ENCODE measurements at regions not wholly inside any gene's neighbourhood (a gene's known extent, or its start where the extent isn't known, plus 50 kb on each side); places are given as distances from the start of the nearest gene placed in this dataset.

GRCh38 chr11:121700968-121701367 is 248.2 kb upstream of the SORL1-AS1 start:
- H3K27ac ChIP-seq = no peak overlapping the region
- no peaks in the 10 kb centered on the region for H3K9me3 ChIP-seq (replicated peaks in 1 of 11)
- H3K27me3 ChIP-seq = no peaks in the 10 kb centered on the region
- H3K4me2 ChIP-seq = no peak overlapping the region
- no peaks in the 10 kb centered on the region for H3K36me3 ChIP-seq
- H3K9ac ChIP-seq = no peak overlapping the region
- no peaks in the 10 kb centered on the region for H3K4me1 ChIP-seq
- H4K20me1 ChIP-seq = no peaks in the 10 kb centered on the region
- TF ChIP-seq Cebpa-rat (IDR thresholded peaks at IDR 0.05) = no peak
- H3K4me3 ChIP-seq = no peak overlapping the region

- H3K36me3 ChIP-seq = no peaks in the 10 kb centered on the region
- H3K27me3 ChIP-seq = no peaks in the 10 kb centered on the region
- no peaks in the 10 kb centered on the region for H3K9me3 ChIP-seq (replicated peaks in 1 of 11)
- no peak overlapping the region for H3K27ac ChIP-seq
- no peaks in the 10 kb centered on the region for H3K4me1 ChIP-seq
- no peaks in the 10 kb centered on the region for H4K20me1 ChIP-seq
- no peak overlapping the region for H3K4me2 ChIP-seq
- no peak for TF ChIP-seq Cebpa-rat (IDR thresholded peaks at IDR 0.05)
- H3K9ac ChIP-seq = no peak overlapping the region
- no peak overlapping the region for H3K4me3 ChIP-seq
Observed at GRCh38 chr11:121699801-121700200, 247.0 kb upstream of the SORL1-AS1 start.

- no peaks in the 10 kb centered on the region for H4K20me1 ChIP-seq
- H3K9ac ChIP-seq = no peak overlapping the region
- no peaks in the 10 kb centered on the region for H3K9me3 ChIP-seq (replicated peaks in 1 of 11)
- H3K36me3 ChIP-seq = no peaks in the 10 kb centered on the region
- no peak overlapping the region for H3K4me3 ChIP-seq
- no peak for TF ChIP-seq Cebpa-rat (IDR thresholded peaks at IDR 0.05)
- H3K4me1 ChIP-seq = no peaks in the 10 kb centered on the region
- H3K27ac ChIP-seq = no peak overlapping the region
- no peak overlapping the region for H3K4me2 ChIP-seq
- H3K27me3 ChIP-seq = no peaks in the 10 kb centered on the region
Observed at GRCh38 chr11:121696931-121697670, 244.3 kb upstream of the SORL1-AS1 start.

DNA sequence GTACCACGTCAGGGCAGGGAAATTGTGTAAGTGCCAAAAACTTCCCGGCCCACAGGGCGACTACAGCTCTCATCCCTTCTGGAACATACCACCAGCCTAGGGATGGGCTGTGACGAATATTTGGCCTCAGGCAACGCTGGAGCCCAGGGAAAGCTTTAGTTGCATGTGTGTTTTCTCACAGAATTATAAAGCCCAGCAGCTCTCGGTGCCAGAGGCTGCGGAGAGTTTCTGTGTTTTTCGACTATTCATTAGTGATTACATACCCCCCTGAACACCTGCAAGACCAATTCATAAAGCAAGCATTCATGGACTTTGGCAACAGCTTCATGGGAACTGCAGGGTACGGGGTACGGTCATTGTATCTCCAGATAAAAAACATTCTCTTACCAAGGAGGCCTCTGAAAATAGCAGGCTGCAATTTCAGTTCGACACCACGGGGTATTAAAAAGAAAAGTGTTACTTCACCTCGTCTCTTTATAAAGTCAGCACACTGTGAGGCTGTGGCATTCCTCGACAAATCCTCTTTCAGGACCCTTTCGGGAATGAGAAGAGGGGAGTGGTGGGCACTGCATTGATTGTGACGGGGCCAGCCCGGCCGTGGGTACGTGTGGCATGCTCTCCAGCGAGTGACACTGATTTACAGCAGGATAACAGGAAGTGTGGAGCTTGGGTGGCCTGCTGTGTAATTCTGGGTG is 243.6 kb upstream of the SORL1-AS1 start:
- Histone ChIP-seq H3K27ac (no peak overlapping the region), H3K4me1 (no peaks in the 10 kb centered on the region), H3K9me3 (replicated peaks in 1 of 11) (no peaks in the 10 kb centered on the region), H3K27me3 (no peaks in the 10 kb centered on the region), H3K4me3 (no peak overlapping the region), H3K4me2 (no peak overlapping the region), H4K20me1 (no peaks in the 10 kb centered on the region), H3K36me3 (no peaks in the 10 kb centered on the region), H3K9ac (no peak overlapping the region)
- TF ChIP-seq Cebpa-rat (IDR thresholded peaks at IDR 0.05) = no peak

DNA sequence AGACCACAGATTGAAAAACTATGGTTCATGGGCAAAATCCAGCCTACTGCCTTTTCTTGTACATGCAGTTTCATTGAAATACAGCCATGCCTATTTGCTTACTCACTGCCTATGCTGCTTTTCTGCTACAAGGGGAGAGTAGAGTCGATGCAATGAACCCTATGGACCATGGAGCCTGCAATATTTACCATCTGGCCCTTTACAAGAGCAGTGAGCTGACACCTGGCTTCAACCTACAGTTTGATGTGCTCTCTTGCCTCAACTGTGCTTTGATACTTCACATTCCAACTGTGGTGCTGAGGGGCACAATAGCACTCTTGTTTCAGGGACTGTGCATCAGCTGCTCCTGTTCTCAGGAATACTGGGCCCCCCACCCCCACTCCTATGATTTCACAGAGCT is 239.5 kb upstream of the SORL1-AS1 start:
- Histone ChIP-seq H4K20me1 (no peaks in the 10 kb centered on the region), H3K4me2 (no peak overlapping the region), H3K9ac (no peak overlapping the region), H3K27ac (no peak overlapping the region), H3K36me3 (no peaks in the 10 kb centered on the region), H3K4me1 (no peaks in the 10 kb centered on the region), H3K4me3 (no peak overlapping the region), H3K27me3 (no peaks in the 10 kb centered on the region), H3K9me3 (replicated peaks in 1 of 11) (0 out of 22 replicates have a peak, but pooled peaks cover 0 to 4% (median 0%) of the 10 kb centered on the region in 11 experiments)
- no peak for TF ChIP-seq Cebpa-rat (IDR thresholded peaks at IDR 0.05)

DNA sequence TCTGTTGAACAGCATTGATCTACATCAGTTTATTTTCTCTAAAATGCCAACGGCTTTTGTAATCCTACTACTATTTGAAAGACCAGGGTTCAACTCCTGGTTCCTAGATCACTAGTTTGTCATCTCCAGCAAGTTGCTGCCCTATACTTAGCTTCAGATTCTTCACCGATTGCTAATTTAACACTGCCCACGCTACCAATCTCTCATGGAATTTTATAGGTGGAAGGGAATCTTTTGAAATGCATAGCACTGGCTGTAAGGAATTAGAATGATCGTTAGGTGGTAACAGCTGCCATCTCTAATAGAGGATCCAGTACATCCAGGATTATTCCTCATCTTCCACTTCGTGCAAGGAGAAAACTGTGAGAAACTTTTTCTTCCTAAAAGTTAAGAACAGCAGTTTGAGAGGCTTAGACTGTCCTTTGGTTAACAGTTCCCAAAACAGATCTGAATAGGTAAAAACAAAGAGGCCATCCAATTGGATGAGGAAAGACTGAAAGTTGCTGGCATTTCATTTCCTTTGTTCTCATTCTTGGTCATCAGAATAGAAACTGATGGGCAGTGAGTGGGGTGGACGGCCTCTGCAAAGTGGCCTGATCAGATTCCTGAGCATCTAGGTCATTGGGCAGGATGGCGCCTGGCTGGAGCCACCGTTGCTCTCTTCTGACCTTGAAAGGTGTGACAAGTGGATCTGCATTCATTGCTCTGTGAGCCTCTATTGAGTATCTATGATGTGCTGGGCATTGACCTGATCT is 236.3 kb upstream of the SORL1-AS1 start:
- H3K9me3 ChIP-seq (replicated peaks in 1 of 11) = 0 out of 22 replicates have a peak, but pooled peaks cover 0 to 4% (median 0%) of the 10 kb centered on the region in 11 experiments
- no peaks in the 10 kb centered on the region for H4K20me1 ChIP-seq
- no peak overlapping the region for H3K4me3 ChIP-seq
- H3K27ac ChIP-seq = no peak overlapping the region
- no peak overlapping the region for H3K9ac ChIP-seq
- no peaks in the 10 kb centered on the region for H3K4me1 ChIP-seq
- no peak overlapping the region for H3K4me2 ChIP-seq
- no peaks in the 10 kb centered on the region for H3K36me3 ChIP-seq
- no peaks in the 10 kb centered on the region for H3K27me3 ChIP-seq
- TF ChIP-seq Cebpa-rat (IDR thresholded peaks at IDR 0.05) = no peak

DNA sequence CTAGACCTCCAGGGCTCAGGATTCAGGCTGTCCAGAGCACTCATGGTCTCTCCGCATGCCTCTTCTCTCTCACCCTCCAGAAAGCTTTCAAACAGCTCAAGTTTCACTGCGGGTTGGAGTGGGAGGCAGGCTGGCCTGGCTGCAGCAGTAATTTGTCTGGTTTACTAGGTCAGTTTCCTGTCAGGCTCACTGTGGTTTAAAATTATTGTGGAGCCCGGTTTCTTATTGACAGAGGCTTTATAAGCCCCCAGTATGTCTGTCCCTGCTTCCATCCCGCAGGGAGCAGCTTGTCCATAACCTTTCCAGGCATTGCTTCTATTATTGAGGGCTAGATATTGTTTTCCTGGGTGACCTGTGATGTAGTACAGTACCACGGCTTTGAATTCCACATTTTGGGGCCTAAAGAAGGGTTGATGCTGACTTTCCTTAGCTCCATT is 235.3 kb upstream of the SORL1-AS1 start:
- Histone ChIP-seq H3K4me2 (no peak overlapping the region), H3K9ac (no peak overlapping the region), H3K4me3 (no peak overlapping the region), H3K9me3 (replicated peaks in 1 of 11) (0 out of 22 replicates have a peak, but pooled peaks cover 0 to 4% (median 0%) of the 10 kb centered on the region in 11 experiments), H3K27me3 (no peaks in the 10 kb centered on the region), H4K20me1 (no peaks in the 10 kb centered on the region), H3K4me1 (no peaks in the 10 kb centered on the region), H3K27ac (no peak overlapping the region), H3K36me3 (no peaks in the 10 kb centered on the region)
- TF ChIP-seq Cebpa-rat (IDR thresholded peaks at IDR 0.05) = no peak

- no peaks in the 10 kb centered on the region for H3K27me3 ChIP-seq
- H3K9ac ChIP-seq = no peak overlapping the region
- H3K4me1 ChIP-seq = no peaks in the 10 kb centered on the region
- no peaks in the 10 kb centered on the region for H3K9me3 ChIP-seq (replicated peaks in 1 of 11)
- no peaks in the 10 kb centered on the region for H4K20me1 ChIP-seq
- no peak overlapping the region for H3K27ac ChIP-seq
- H3K4me3 ChIP-seq = no peak overlapping the region
- no peak for TF ChIP-seq Cebpa-rat (IDR thresholded peaks at IDR 0.05)
- H3K36me3 ChIP-seq = no peaks in the 10 kb centered on the region
- 0 out of 22 replicates have a peak overlapping the region, but pooled peaks of 1 of the 11 experiments have one; percentile 6 for H3K4me2 ChIP-seq
Observed at GRCh38 chr11:121683791-121684190, 231.0 kb upstream of the SORL1-AS1 start.

Measured in BLaER1 treated with 17β-estradiol and CSF1 and Interleukin-3, amounts not matched to agents 10 nM and 100 nM (cell line).